HG02885 (cell line): ENCODE measurements at regions not wholly inside any gene's neighbourhood (a gene's known extent, or its start where the extent isn't known, plus 50 kb on each side); places are given as distances from the start of the nearest gene placed in this dataset.
"Not testable (repeated sequence)": the region's sequence is repeated elsewhere in the genome, so short reads cannot be mapped to it uniquely, and the experiment has no call there.

ENCODE experiments used
- ATAC-seq: cut with Tn5 transposase; IDR thresholded peaks from one replicate; pipeline ENCODE4 v1.9.1; 2021; ENCODE audit warnings: mild to moderate bottlenecking; ENCODE audit not compliant: unreplicated experiment, poor library complexity

GRCh38 chr20:7799862-7800261 lies 140.4 kb downstream of the HAO1 start:
- no peak for ATAC-seq

- ATAC-seq = not testable (repeated sequence)
Measured at GRCh38 chr20:7803411-7804151, 136.7 kb downstream of the HAO1 start.

DNA sequence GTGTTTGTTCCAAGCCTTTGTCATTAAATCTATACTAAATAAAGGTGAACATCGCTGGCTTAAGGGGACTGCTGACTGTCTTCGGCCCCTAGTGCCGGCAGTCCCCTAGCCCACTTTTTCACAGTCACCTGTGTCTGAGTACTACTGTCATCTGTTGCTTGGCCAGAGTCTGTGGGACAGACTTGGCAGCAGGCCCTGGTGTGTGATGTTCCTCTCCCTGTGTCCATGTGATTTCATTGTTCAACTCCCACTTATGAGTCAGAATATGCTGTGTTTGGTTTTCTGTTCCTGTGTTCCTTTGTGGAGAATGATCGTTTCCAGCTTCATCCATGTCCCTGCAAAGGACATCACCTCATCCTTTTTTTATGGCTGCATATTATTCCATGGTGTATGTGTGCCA lies 133.4 kb downstream of the HAO1 start:
- ATAC-seq = no peak

DNA sequence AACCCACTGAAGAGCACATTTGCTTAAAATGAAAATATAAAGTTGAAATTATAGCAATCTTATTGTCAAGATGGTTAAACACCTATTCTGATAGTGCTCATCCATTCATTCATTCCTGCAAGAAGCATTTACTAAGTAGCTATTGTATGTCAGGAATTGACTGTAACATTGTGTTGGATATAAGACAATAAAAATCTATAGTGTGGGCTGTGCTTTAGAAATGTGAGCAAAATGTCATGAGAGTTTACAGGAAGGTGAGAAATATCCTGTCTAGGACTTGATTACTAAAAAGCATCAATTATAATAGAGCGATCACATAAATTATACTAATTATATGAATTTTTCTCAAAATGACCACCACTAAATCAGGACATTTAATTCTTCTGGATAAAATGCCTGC lies 123.0 kb downstream of the HAO1 start:
- ATAC-seq = no peak

- no peak for ATAC-seq
Measured at GRCh38 chr20:7818477-7818876, 121.8 kb downstream of the HAO1 start.

GRCh38 chr20:7820897-7821296 lies 119.4 kb downstream of the HAO1 start:
- no peak for ATAC-seq

DNA sequence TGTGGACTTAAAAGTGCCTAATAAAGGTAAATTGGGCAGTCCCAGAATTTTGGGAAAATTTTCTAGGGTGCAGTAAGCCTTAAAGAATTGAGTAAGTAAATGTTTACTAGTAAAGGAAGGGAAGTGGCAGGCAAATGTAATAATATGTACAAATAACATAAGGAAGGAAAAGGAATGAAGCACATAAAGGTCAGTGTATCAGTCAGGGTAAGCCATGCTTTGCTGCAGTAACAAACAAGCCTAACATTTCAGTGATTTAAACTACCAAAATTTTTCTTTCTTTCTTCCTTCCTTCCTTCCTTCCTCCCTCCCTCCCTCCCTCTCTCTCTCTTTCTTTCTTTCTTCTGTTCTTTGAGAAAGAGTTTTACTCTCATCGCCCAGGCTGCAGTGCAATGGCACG lies 117.5 kb downstream of the HAO1 start:
- ATAC-seq = no peak

- no peak for ATAC-seq
Measured at GRCh38 chr20:7828437-7828836, 111.8 kb downstream of the HAO1 start.

- no peak for ATAC-seq
Measured at GRCh38 chr20:7829031-7829430, 111.2 kb downstream of the HAO1 start.

- no peak for ATAC-seq
Measured at GRCh38 chr20:7829776-7830175, 110.5 kb downstream of the HAO1 start.
